GM19463 (cell line): ENCODE measurements at regions not wholly inside any gene's neighbourhood (a gene's known extent, or its start where the extent isn't known, plus 50 kb on each side); places are given as distances from the start of the nearest gene placed in this dataset.
A peak's percentile ranks its signal among the peaks of the same experiment; 100 is the strongest.
"Not testable (repeated sequence)": the region's sequence is repeated elsewhere in the genome, so short reads cannot be mapped to it uniquely, and the experiment has no call there.

Source experiments
- ATAC-seq: cut with Tn5 transposase; IDR thresholded peaks from one replicate; pipeline ENCODE4 v1.9.1; 2021; ENCODE audit warnings: mild to moderate bottlenecking, moderate library complexity; ENCODE audit not compliant: unreplicated experiment

DNA sequence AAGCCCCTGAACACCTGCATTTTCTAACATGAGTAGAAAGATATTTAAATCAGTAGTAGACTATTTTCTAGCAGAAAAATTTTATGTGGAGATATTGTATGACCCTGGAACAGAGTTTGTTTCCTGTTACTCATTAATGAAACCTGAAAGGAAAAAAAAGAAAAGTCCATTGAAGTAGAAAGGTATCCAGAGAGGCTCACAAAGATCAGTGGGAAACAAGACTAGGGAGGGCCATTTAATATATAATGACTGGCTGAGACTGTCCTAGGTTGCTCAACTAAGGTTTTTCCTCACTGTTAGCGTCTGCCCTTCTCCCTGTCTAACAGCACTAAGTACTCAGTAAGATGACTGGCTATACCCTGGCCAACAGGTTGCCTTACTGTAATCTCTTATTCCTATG is 788.6 kb downstream of the GLUD2 start:
- no peak for ATAC-seq

DNA sequence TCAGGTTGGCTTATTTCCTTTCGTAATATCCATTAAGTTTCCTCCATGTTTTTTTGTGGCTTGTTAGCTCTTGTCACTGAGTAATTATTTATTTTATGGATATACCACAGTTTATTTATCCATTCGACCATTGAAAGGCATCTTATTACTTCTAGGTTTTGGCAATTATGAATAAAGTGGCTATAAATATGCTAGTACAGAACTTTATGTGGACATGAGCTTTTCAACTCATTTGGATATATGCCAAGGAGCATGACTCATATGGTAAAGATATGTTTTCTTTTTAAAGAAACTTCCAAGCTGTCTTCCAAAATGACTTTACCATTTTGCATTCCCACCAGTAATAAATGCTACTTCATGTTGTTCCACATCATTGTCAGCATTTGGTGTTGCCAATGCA is 803.6 kb downstream of the GLUD2 start:
- ATAC-seq, result no peak

DNA sequence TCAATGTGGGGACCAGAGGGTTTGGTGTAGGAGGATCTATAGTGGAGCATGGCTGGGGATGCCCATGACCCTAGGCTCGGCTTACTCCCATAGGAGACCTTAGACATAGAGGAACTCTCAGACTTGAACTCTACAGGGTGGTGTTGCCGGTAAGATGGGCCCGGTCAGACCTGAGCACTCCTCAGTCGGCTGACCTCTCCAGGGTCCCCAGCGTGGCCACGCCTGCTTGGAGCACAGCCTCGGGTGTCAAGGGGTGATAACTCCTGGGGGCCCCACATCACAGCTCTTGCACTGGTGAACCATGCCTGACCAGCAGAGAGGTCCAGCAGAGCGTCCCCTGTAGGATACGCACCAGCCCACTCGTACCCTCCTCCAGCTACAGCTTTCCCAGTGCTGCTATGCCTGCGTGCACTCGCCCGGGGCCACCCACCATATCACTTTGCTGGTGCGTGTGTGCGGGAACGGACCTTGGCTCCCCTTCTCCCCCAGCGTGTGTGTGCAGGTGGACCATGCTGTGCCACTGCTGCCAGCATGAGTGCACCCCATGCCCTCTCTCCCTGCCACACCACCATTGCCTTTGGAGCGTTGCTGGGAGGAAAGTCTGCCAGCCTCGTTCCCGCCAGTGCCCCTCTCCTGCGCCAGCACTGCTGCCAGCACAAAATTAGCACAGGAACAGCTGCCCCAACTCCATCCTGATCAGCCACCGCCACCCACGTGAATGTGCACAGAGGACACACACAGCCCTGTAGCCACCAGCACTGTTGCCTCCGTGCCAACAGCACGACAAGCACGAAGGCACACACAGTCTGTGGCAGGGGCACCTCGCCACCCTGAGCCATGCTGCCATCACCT is 806.6 kb downstream of the GLUD2 start:
- no peak for ATAC-seq

DNA sequence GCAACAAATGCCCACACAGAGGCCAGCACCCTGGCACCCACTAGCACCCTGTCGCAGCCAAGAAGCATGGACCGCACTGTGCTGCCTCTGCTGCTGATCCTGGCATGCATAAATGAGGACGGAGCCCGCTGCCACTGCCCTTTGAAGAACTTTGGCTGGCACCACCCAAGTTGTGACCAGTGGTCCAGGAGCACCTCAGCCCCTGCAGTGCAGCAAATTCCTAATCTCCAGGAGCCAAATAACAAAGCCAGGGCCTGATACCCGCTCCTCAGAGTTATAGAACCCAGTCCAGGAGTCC is 807.2 kb downstream of the GLUD2 start:
- no peak for ATAC-seq

DNA sequence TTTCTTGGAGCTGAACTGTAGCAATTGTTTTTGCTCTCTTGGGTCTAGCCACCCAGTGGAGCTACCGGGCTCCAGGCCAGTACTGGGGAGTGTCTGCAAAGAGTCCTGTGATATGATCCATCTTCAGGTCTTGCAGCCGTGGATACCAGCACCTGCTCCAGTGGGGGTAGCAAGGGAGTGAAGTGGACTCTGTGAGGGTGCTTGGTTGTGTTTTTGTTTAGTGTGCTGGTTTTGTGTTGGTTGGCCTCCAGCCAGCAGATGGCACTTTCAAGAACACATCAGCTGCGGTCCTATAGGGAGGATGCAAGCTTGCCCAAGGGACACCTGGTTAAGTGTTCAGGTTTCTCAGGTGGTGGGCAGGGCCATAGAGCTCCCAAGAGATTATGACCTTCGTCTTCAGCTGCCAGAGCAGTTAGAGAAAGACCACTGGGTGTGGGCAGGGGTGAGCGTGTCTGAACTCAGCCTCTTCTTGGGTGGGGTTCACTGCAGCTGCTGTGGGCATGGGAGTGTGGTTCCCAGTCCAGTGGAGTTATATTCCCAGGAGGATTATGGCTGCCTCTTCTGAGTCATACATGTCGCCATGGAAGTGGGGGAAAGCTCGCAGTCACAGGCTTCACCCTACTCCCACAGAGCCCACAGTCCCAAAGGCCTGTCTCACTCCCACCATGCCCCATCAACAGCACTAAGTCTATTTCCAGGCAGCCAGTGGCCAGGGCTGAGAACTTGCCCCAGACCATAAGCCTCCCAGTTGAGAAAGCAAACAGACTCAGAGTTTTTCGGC is 811.6 kb downstream of the GLUD2 start:
- no peak for ATAC-seq

DNA sequence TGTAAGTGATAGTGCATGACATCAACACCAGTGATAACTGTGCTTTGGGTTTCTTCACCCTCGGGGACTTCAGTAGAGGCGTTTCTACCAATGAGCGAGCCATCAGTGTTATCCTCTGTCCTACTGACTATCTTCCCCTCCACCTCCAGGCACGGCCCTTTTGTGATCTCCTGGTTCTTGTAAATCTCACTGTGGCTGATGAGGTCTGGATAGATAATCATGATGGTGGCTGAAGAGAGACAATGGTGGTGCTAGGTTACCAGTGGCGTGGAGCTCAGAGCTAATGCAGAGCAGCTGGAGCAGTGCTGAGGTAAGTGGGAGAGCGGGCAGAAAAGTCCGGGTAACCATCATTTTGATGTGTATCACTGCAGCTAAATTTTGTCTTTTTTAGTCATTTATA is 816.6 kb downstream of the GLUD2 start:
- ATAC-seq, result no peak

DNA sequence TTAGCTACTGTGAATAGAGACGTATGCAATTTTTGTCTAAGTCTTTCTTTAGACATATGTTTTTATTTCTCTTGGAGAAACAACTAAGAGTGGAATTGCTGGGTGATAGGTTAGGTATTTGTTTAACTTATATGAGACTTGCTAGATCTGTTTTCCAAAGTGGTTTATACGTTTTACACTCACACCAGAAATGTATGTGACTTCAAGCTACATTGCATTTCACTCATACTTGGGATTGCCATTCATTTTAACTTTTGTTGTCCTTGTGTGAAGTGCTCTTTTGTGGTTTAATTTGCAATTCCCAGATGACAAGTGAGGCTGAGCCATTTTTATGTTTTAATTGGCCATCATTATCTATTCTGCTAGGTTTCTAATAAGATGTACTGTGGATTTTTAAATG is 817.2 kb downstream of the GLUD2 start:
- ATAC-seq, result no peak

DNA sequence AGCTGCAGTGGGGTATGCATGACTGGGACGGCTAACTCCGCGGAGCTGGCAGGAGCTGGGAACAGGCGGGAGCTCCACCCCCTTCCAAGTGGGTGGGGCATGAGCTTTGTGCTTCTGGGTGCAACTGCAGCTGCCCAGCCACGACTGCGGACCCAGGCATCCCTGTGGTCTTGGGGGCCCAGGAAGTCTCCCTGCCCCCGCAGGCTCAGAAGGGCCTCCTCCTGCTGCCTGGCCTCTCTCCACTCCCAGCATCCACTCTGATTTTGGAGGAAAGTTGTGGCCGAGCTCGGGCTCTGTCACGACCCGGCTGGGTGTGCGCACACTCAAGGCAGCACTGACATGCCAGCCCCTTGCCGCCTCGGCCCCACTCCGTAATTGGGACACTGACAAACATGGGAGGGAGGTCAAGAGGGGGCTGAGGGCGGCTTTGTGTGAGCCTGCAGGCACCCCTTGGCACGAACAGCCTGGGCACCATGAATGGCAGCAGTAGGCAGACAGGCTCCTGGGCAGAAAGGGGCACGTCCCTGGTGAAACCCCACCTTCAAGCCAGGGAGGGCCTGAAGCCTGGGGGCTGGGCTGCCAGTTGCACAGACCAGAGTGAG is 822.6 kb downstream of the GLUD2 start:
- no peak for ATAC-seq

DNA sequence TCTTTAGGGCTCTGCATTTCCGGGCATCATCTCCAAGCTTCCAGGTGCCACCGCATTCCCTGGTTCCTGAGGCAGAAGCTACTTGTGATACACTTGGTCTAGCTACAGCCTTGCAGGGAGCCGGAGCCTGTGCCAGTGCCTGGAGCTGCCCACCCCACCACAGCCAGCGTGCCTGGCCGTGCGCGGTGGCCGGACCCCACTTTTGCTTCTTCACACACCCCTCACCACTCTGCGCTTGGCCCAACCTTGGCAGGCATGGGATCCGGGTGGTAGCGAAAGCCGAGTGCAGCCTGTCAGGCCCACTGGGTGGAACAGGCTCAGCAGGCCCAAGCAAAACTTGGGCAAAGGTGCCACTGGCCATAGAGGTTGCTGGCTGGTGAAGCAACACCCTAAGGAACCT is 823.7 kb downstream of the GLUD2 start:
- no peak for ATAC-seq

DNA sequence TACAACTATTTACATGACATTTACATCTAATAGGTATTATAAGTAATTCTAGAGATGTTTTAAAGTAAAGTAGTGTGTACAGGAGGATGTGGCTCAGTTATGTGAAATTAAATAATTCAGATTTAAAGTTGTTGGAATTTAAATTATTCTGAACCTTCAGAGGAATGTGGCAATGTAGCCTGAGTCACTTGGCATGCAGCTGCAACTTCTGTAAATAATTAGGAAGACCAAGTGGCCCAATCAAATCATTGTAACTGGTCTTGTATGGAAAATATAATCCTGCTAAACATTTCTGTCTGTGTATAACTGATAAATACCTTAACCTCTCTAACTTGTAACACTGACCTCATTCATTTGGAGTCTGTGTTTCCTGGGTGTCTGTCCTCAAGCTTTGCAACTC is 828.9 kb downstream of the GLUD2 start:
- ATAC-seq, result no peak

DNA sequence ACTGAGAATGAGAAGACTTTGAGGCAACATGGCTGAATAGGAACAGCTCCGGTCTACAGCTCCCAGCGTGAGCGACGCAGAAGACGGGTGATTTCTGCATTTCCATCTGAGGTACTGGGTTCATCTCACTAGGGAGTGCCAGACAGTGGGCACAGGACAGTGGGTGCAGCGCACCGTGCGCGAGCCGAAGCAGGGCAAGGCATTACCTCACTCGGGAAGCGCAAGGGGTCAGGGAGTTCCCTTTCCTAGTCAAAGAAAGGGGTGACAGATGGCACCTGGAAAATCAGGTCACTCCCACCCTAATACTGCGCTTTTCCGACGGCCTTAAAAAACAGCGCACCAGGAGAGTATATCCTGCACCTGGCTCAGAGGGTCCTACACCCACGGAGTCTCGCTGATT is 829.9 kb downstream of the GLUD2 start:
- not testable (repeated sequence) for ATAC-seq

DNA sequence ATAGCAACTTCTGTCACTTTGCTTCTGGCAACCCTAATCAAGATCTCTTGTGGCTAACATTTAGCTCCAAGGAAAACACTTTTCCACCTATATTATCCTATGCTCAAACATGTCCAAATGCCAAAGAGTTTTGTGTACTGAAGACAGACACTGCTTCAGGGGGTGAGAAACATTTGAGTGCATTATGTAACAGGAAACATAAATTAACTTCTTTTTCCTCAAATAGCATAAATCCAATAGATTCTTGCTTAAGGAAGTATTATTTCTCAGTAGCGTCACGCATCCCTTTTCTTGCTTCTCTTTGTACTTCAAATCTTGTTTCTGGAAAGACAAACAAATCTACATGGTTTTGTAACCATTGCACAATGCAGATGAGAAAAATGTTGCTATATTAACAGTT is 839.1 kb downstream of the GLUD2 start:
- ATAC-seq, result no peak

DNA sequence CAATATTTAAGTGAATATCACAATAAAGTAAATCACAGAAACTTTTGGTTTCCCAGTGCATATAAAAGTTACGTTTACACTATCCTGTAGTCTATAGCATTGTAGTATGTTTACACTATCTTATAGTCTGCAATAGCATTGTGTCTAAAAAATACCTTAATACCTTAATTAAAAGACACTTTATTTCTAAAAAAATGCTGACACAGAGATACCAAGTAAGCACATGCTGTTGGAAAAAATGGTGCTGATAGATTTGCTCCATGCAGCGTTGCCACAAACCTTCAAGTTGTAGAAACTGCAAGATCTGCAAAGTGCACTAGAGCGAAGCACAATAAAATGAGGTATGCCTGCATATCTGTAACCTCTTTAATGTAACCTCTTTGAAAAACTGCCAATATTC is 847.3 kb downstream of the GLUD2 start:
- no peak for ATAC-seq

DNA sequence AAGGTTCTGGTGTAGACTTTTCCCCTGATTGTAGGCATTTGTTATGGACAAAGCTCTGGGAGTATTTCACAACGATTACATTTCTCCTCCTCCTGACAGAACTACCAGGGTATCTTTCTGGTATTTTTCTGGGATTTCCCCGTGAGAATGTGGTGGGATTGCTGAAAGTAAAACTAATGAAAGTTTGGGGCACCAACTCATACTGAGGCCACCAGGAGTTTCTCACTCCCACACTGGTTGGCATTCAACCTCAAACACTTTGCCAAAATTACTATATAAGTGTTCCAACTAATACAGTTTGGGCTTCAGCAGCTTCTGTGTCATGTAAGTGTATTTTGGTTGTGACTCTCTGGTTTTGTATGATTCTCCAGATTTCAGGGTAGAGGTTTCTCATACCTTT is 855.1 kb downstream of the GLUD2 start:
- peak; percentile 63 for ATAC-seq

DNA sequence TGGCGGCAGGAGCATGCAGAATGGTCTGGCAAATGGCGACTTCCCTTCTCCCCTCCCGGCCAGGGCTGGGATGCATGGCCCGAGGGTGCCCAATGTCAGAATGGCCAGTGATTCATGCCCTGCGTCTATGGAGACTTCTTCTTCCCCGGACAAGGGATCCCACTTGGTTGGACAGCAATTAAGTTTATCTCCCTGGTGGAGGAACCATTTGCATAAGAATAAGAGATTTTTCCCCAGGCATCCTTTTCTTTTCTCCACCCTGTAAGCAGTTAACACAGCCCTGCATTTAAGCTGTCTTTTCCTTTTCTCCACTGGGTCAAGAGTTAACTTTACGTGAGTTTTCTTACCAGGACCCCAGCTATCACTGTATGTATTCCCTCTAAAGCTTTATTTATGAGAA is 856.6 kb downstream of the GLUD2 start:
- no peak for ATAC-seq

DNA sequence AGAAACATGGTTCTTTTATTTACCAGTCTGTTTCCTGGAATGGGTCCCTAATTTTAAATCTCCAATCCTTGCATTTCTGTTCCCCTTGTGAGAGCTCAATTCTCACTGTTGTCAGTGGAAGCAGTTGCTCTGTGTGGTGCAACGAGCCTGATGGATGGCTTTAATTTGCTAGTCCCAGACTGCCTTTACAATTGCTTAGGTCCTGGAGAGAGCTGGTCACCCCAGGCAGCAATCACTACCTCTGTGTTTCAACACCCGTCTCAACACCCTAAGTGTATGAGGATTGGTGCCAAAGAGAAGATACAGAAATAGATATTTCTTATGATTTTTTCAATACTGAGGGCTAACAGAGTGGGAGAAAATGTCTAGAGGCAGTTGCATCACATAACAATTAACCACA is 873.8 kb downstream of the GLUD2 start:
- no peak for ATAC-seq

DNA sequence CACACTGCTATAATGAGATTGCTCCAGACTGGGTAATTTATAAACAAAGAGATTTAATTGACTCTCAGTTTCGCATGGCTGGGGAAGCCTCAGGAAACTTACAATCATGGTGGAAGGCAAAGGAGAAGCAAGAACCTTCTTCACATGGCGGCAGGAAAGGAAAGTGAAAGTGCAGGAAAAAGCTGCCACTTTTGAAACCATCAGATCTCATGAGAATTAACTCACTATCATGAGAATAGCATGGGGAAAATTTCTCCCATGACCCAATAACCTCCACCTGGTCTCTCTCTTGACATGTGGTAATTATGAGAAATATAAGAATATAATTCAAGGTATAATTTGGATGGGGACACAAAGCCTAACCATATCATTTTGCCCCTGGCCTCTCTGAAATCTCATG is 884.2 kb downstream of the GLUD2 start:
- no peak for ATAC-seq

DNA sequence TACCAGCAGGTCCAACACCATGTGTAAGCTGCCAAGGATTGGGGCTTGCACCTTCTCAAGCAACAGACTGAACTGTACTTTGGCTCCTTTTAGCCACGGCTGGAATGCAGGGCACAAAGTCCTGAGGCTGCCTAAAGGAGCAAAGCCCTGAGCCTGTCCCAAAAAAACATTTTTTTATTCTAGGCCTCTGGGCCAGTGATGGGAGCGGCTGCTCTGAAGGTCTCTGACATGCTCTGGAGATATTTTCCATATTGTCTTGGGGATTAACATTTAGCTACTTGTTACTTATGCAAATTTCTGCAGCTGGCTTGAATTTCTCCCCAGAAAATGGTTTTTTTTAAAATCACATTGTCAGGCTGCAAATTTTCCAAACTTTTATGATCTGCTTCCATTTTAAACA is 885.3 kb downstream of the GLUD2 start:
- no peak for ATAC-seq

DNA sequence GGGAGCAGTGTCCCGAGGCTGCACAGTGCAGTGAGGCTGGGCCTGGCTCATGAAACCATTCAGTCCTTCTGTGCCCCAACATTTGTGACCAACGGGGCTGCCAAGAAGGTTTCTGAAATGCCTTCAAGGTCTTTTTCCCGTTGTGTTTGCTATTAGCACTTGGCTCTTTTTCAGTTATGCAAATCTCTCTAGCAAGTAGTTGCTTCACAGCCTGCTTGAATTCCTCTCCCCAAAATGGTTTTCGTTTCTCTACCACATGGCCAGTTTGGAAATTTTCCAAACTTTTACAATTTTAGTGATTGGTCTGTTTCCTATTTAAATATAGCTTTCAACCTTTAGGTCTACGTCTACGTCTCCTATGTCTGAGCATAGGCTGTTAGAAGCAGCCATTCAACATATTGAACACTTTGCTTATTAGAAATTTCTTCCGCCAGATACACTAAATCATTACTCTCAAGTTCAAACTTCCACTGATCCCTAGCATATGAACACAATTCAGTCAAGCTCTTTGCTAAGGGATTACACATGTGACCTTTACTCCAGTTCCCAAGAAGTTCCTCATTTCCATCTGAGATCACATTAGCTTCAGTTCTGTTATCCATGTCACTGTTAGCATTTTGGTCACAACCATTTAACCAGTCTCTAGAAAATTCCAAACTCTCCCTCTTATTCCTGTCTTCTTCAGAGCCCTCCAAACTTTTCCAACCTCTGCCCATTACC is 901.8 kb downstream of the GLUD2 start:
- ATAC-seq, result no peak

DNA sequence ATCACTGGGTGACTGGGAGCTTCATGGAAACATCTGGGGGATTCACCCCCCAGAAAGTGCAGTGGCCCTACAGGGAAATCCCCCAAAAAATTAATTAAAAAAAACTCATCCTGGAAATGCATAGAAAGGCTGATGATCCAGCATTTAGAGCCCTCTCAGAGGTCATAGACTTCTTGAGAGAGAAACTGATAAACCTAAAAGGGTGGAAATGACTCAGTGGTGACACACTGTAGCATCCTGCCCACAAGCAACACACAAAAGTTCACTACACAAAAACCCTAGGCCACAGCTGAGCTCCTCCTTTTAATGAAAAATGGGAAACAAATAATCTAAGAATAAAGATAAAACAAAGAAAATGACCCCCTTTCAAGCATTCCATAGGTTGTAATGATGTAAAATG is 911.5 kb downstream of the GLUD2 start:
- ATAC-seq, result no peak

DNA sequence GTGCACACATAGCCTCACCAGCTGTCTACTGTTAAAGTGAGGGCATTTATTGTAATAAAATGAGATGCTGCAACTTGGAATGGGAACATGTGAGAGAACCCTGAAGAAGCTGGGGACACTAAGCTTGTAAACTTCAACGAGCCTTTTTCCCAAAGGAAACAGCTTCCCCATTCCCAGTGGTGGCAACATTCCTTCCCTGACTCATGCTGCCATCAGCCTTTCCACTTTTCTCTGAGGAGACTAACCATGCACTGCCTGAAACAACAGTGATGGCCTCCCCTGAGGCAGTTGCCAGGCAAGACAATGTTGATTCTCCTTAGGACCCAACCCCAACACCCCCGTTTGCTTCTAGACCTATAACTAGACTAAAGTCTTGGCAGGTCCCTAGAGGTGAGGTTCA is 928.3 kb downstream of the GLUD2 start:
- ATAC-seq, result no peak

DNA sequence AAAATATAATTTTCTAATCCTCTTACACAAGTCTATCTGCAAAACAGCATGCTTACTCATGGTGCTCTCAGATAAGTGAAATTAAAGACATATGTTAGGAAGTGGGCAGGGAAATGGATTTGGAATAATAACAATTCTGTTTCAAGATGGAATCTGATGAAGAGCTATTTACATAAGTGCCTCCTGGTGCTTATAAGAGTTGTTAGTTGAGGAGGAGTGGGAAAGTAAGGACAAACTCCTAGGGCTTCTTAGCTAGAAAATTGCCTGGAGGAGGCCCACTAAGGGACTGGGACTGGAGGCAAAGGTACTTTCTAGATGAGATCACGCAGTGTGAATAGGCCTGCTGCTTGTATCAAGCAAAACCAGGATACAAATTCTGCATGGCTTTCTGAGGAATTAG is 939.8 kb downstream of the GLUD2 start:
- no peak for ATAC-seq
